Epithelial cell of esophagus (primary cell): ENCODE measurements at regions not wholly inside any gene's neighbourhood (a gene's known extent, or its start where the extent isn't known, plus 50 kb on each side); places are given as distances from the start of the nearest gene placed in this dataset.
"Not testable (repeated sequence)": the region's sequence is repeated elsewhere in the genome, so short reads cannot be mapped to it uniquely, and the experiment has no call there.

Experiments used
- DNase-seq: peaks from one replicate; pipeline ENCODE4 v3.0.0; 2010; ENCODE audit warnings: low read depth
- H3K4me3 ChIP-seq: 2 replicates; pipeline ENCODE4 v1.5.1; 2011; ENCODE audit warnings: mild to moderate bottlenecking, low read length, control low read depth
- TF ChIP-seq, protein P1 (sequence below): IDR thresholded peaks from 2 replicates; pipeline ENCODE4 v1.5.1; 2011; ENCODE audit warnings: low read depth, mild to moderate bottlenecking, low read length, control low read depth, inconsistent platforms; ENCODE audit not compliant: insufficient read depth; ENCODE audit errors: missing control alignments

DNA sequence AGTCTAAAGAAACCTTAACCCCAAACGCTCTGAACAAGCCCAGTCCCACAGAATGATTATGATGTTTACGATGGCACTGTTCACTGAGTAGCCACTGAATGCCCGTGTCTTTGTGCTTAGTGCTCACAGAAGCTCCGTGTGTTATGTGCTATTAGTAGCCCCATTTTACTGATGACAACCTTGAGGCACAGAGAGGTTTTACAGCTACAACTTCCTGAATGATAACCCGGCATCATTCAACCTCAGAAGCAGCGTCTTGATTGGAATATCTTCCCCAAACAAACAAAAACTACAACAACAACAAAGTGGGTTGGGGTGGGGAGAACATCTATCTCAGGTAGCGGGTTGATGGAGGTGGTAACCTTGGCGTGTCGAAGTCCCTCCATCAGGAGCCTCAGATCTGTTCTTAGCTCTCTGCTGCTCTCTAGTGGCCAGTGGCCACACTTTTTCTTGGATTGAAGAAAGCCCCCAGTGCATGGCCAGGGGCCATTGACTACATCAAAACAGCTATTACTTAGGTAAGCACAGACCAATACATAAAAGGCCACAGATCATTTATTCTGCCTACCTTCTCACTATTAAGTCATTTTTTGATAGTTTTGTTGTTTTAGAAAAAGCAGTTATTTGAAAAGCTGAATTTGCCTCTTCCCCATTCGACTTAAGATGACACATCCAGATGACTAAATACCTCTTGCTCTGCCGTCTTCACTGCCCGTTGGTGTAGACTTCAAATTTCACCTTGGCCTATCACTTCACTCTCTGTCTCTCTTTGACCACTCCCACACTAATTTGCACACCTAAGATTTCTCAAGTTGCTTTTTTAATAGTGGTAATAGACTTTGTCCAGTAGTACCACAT, 376.9 kb downstream of the GALC start:
- no peak overlapping the region for H3K4me3 ChIP-seq
- peak; percentile 73 for DNase-seq
- TF ChIP-seq, protein P1, sequence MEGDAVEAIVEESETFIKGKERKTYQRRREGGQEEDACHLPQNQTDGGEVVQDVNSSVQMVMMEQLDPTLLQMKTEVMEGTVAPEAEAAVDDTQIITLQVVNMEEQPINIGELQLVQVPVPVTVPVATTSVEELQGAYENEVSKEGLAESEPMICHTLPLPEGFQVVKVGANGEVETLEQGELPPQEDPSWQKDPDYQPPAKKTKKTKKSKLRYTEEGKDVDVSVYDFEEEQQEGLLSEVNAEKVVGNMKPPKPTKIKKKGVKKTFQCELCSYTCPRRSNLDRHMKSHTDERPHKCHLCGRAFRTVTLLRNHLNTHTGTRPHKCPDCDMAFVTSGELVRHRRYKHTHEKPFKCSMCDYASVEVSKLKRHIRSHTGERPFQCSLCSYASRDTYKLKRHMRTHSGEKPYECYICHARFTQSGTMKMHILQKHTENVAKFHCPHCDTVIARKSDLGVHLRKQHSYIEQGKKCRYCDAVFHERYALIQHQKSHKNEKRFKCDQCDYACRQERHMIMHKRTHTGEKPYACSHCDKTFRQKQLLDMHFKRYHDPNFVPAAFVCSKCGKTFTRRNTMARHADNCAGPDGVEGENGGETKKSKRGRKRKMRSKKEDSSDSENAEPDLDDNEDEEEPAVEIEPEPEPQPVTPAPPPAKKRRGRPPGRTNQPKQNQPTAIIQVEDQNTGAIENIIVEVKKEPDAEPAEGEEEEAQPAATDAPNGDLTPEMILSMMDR, result peak; percentile 93

DNA sequence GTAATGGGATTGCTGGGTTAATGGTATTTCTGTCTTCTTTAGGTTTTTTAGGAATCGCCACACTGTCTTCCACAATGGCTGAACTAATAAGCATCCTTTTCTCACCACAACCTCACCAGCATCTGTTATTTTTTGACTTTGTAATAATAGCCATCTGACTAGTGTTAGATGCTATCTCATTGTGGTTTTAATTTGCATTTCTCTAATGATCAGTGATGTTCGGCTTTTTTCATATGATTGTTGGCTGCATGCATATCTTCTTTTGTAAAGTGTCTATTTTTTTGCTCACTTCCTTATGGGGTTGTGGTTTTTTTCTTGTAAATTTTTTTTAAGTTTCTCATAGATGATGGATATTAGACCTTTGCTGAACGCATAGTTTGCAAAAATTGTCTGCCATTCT, 377.9 kb downstream of the GALC start:
- TF ChIP-seq, protein P1, result no peak
- H3K4me3 ChIP-seq, result no peak overlapping the region
- DNase-seq, result no peak

- H3K4me3 ChIP-seq, result no peak overlapping the region
- DNase-seq, result peak; percentile 34
- TF ChIP-seq, protein P1, result no peak
Observed at GRCh38 chr14:87613881-87614280, 379.1 kb downstream of the GALC start.

DNA sequence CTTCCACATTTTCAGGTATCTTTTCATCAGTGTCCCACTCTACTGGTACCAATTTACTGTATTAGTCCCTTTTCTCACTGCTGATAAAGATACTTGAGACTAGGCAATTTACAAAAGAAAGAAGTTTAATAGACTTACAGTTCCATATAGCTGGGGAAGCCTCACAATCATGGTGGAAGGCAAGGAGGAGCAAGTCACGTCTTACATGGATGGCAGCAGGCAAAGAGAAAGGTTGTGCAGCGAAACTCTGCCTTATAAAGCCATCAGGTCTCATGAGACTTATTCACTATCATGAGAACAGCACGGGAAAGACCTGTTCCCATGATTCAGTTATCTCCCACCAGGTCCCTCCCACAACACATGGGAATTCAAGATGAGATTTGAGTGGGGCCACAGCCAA, 385.9 kb downstream of the GALC start:
- H3K4me3 ChIP-seq, DNase-seq: not testable (repeated sequence)

GRCh38 chr14:87601036-87601435, 391.9 kb downstream of the GALC start:
- H3K4me3 ChIP-seq, result no peak overlapping the region
- no peak for DNase-seq
- TF ChIP-seq, protein P1, result no peak

GRCh38 chr14:87600240-87600639, 392.7 kb downstream of the GALC start:
- no peak overlapping the region for H3K4me3 ChIP-seq
- TF ChIP-seq, protein P1, result no peak
- peak; percentile 6 for DNase-seq

DNA sequence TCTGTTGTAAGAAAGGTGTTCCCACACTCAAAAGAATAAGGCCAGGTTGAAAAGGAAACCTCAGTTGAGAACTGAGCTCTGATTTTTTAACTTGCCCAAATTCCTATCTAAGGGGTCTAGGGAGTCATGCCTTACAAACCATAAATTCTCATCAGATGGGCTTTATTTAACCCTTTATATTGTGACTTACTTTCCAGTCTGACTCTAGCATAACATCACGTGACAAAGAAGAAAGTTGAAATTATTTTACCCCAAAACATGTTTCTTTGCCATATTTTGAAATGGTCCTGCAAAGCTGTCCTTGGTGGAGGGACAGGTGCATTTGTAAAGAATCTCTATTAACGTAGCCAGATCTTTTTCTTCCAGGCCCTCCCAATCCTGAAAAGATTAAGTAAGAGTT, 411.7 kb downstream of the GALC start:
- no peak overlapping the region for H3K4me3 ChIP-seq
- DNase-seq, result no peak
- TF ChIP-seq, protein P1, result no peak
